ENCODE measurements at regions not wholly inside any gene's neighbourhood (a gene's known extent, or its start where the extent isn't known, plus 50 kb on each side); places are given as distances from the start of the nearest gene placed in this dataset.
"Not testable (repeated sequence)": the region's sequence is repeated elsewhere in the genome, so short reads cannot be mapped to it uniquely, and the experiment has no call there.

GRCh38 chr16:29212084-29213027 lies 194.2 kb downstream of the NPIPB11 start:
- not testable (repeated sequence) for DNase-seq

GRCh38 chr16:29211456-29211855 lies 195.1 kb downstream of the NPIPB11 start:
- DNase-seq, result not testable (repeated sequence)

GRCh38 chr16:29210299-29211150 lies 196.0 kb downstream of the NPIPB11 start:
- not testable (repeated sequence) for DNase-seq

- DNase-seq, result not testable (repeated sequence)
Measured at GRCh38 chr16:29206120-29206519, 200.4 kb downstream of the NPIPB11 start.

GRCh38 chr16:29205151-29205550 lies 201.4 kb downstream of the NPIPB11 start:
- DNase-seq, result not testable (repeated sequence)

GRCh38 chr16:29204806-29205135 lies 201.7 kb downstream of the NPIPB11 start:
- no peak for DNase-seq

- not testable (repeated sequence) for DNase-seq
Measured at GRCh38 chr16:29203933-29204805, 202.3 kb downstream of the NPIPB11 start.

- not testable (repeated sequence) for DNase-seq
Measured at GRCh38 chr16:29203046-29203932, 203.2 kb downstream of the NPIPB11 start.

GRCh38 chr16:29202642-29203041 lies 203.9 kb downstream of the NPIPB11 start:
- DNase-seq, result not testable (repeated sequence)

GRCh38 chr16:29202025-29202632 lies 204.4 kb downstream of the NPIPB11 start:
- not testable (repeated sequence) for DNase-seq

GRCh38 chr16:29201296-29202024 lies 205.1 kb downstream of the NPIPB11 start:
- not testable (repeated sequence) for DNase-seq

GRCh38 chr16:29200681-29201080 lies 205.8 kb downstream of the NPIPB11 start:
- not testable (repeated sequence) for DNase-seq

GRCh38 chr16:29200135-29200601 lies 206.3 kb downstream of the NPIPB11 start:
- not testable (repeated sequence) for DNase-seq

- DNase-seq, result not testable (repeated sequence)
Measured at GRCh38 chr16:29199626-29200025, 206.9 kb downstream of the NPIPB11 start.

GRCh38 chr16:29198731-29199521 lies 207.6 kb downstream of the NPIPB11 start:
- no peak for DNase-seq

GRCh38 chr16:29198231-29198630 lies 208.3 kb downstream of the NPIPB11 start:
- DNase-seq, result no peak

- not testable (repeated sequence) for DNase-seq
Measured at GRCh38 chr16:29197494-29198100, 208.9 kb downstream of the NPIPB11 start.

- DNase-seq, result not testable (repeated sequence)
Measured at GRCh38 chr16:29196746-29197145, 209.8 kb downstream of the NPIPB11 start.

Data from NCI-H526 (cell line).